ENCODE measurements at regions not wholly inside any gene's neighbourhood (a gene's known extent, or its start where the extent isn't known, plus 50 kb on each side); places are given as distances from the start of the nearest gene placed in this dataset.

GRCh38 chr3:96465521-96465920 lies 348.9 kb upstream of the EPHA6 start:
- ChIA-PET CTCF (no interaction called here), POLR2A (interaction anchor here (0.7 kb wide), 1 partner anchor 189 kb away, joined by 3 read pairs; no protein-coding TSS in a partner anchor)
- TF ChIP-seq CTCF (IDR thresholded peaks at IDR 0.05; ENCODE audit: unreplicated experiment): no peak
- DNase-seq (ENCODE audit: unreplicated experiment): no peak
- no peaks in the 10 kb centered on the region for H3K4me1 Mint-ChIP-seq (ENCODE audit: insufficient read depth, unreplicated experiment)
- intact Hi-C loops (cut with micrococcal nuclease): no loop called here
- no peaks in the 10 kb centered on the region for H3K36me3 Mint-ChIP-seq (ENCODE audit: insufficient read depth, unreplicated experiment)
- H3K27me3 Mint-ChIP-seq (ENCODE audit: insufficient read depth, unreplicated experiment): no peaks in the 10 kb centered on the region
- BruUV-seq (replicated peaks): no TSS peak
- H3K9me3 Mint-ChIP-seq (ENCODE audit: unreplicated experiment): no peaks in the 10 kb centered on the region
- H3K4me3 Mint-ChIP-seq (ENCODE audit: unreplicated experiment): no peak overlapping the region
- H3K27ac Mint-ChIP-seq (ENCODE audit: low read depth, unreplicated experiment): no peak overlapping the region

GRCh38 chr3:96466441-96466840 lies 348.0 kb upstream of the EPHA6 start:
- intact Hi-C loops (cut with micrococcal nuclease): no loop called here

GRCh38 chr3:96467639-96468038 lies 346.8 kb upstream of the EPHA6 start:
- no peak for TF ChIP-seq CTCF (IDR thresholded peaks at IDR 0.05; ENCODE audit: unreplicated experiment)
- Mint-ChIP-seq H3K4me3 (ENCODE audit: unreplicated experiment) (no peak overlapping the region), H3K27ac (ENCODE audit: low read depth, unreplicated experiment) (no peak overlapping the region), H3K9me3 (ENCODE audit: unreplicated experiment) (no peaks in the 10 kb centered on the region), H3K27me3 (ENCODE audit: insufficient read depth, unreplicated experiment) (no peaks in the 10 kb centered on the region), H3K4me1 (ENCODE audit: insufficient read depth, unreplicated experiment) (no peaks in the 10 kb centered on the region), H3K36me3 (ENCODE audit: insufficient read depth, unreplicated experiment) (no peaks in the 10 kb centered on the region)
- no TSS peak for BruUV-seq (replicated peaks)
- intact Hi-C loops (cut with micrococcal nuclease): no loop called here
- CTCF ChIA-PET: no interaction called here
- POLR2A ChIA-PET: no interaction called here
- DNase-seq (ENCODE audit: unreplicated experiment): no peak

More at GRCh38 chr3:96466441-96466840, 348.0 kb upstream of the EPHA6 start:
- CTCF ChIA-PET: no interaction called here
- H3K9me3 Mint-ChIP-seq (ENCODE audit: unreplicated experiment): no peaks in the 10 kb centered on the region
- no peaks in the 10 kb centered on the region for H3K36me3 Mint-ChIP-seq (ENCODE audit: insufficient read depth, unreplicated experiment)
- H3K27me3 Mint-ChIP-seq (ENCODE audit: insufficient read depth, unreplicated experiment): no peaks in the 10 kb centered on the region
- no TSS peak for BruUV-seq (replicated peaks)
- no peak for TF ChIP-seq CTCF (IDR thresholded peaks at IDR 0.05; ENCODE audit: unreplicated experiment)
- POLR2A ChIA-PET: no interaction called here
- no peak for DNase-seq (ENCODE audit: unreplicated experiment)
- no peaks in the 10 kb centered on the region for H3K4me1 Mint-ChIP-seq (ENCODE audit: insufficient read depth, unreplicated experiment)
- no peak overlapping the region for H3K4me3 Mint-ChIP-seq (ENCODE audit: unreplicated experiment)
- no peak overlapping the region for H3K27ac Mint-ChIP-seq (ENCODE audit: low read depth, unreplicated experiment)

DNA sequence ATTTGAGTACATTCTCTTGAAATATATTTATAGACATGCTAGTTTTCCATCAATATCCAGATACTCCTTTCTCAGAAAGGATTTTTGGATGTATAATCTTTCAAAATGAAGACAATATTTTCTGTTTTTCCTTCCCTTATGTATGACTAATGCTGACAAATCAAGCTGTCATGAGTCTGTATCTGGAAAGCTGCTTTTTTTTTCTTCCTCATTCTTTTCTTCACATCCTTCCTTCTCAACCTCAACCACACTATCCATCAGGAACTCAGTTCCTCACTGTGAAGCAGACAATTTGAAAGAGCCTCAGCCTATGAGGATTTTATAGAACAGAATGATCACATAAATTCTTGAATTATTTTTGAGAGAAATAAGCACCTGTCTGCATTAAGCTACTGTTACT lies 335.9 kb upstream of the EPHA6 start:
- CTCF ChIA-PET: interaction anchor here (0.6 kb wide), 1 partner anchor 227 kb away, joined by 3 read pairs; no protein-coding TSS in a partner anchor
- no peak overlapping the region for H3K27ac Mint-ChIP-seq (ENCODE audit: low read depth, unreplicated experiment)
- no peaks in the 10 kb centered on the region for H3K36me3 Mint-ChIP-seq (ENCODE audit: insufficient read depth, unreplicated experiment)
- intact Hi-C loops (cut with micrococcal nuclease): no loop called here
- H3K27me3 Mint-ChIP-seq (ENCODE audit: insufficient read depth, unreplicated experiment): no peaks in the 10 kb centered on the region
- no peak for DNase-seq (ENCODE audit: unreplicated experiment)
- no peaks in the 10 kb centered on the region for H3K4me1 Mint-ChIP-seq (ENCODE audit: insufficient read depth, unreplicated experiment)
- BruUV-seq (replicated peaks): no TSS peak
- H3K9me3 Mint-ChIP-seq (ENCODE audit: unreplicated experiment): no peaks in the 10 kb centered on the region
- POLR2A ChIA-PET: no interaction called here
- no peak for TF ChIP-seq CTCF (IDR thresholded peaks at IDR 0.05; ENCODE audit: unreplicated experiment)
- H3K4me3 Mint-ChIP-seq (ENCODE audit: unreplicated experiment): no peak overlapping the region
